Fibroblast of peridontal ligament (primary cell): ENCODE measurements at regions not wholly inside any gene's neighbourhood (a gene's known extent, or its start where the extent isn't known, plus 50 kb on each side); places are given as distances from the start of the nearest gene placed in this dataset.
A peak's percentile ranks its signal among the peaks of the same experiment; 100 is the strongest.
"Not testable (repeated sequence)": the region's sequence is repeated elsewhere in the genome, so short reads cannot be mapped to it uniquely, and the experiment has no call there.

ENCODE experiments used
- DNase-seq: peaks from one replicate; pipeline ENCODE4 v3.0.0-alpha.2; 2010; ENCODE audit errors: extremely low read depth

- DNase-seq: not testable (repeated sequence)
Measured at GRCh38 chr11:89615642-89616041, 94.5 kb upstream of the TRIM77 start.

DNA sequence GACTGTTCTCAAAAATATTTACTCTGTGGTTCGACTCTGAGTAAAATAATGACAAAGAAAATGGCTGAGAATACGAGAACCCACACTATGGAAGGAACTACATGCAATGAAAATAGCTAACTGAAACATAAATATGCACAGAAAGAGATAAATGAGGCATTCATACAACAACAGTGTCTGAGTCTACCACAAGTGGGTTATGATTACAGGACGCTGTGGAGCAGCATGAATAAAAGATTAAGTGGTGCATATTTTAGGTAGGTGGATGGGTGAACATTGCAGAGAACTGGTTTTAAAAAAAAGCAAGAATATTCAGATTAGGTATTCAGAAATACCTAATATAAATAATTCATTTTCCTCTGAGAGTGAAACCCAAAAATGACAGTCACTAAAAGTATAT, 93.9 kb upstream of the TRIM77 start:
- DNase-seq: not testable (repeated sequence)

GRCh38 chr11:89616999-89617602, 93.0 kb upstream of the TRIM77 start:
- DNase-seq: peak; percentile 18

DNA sequence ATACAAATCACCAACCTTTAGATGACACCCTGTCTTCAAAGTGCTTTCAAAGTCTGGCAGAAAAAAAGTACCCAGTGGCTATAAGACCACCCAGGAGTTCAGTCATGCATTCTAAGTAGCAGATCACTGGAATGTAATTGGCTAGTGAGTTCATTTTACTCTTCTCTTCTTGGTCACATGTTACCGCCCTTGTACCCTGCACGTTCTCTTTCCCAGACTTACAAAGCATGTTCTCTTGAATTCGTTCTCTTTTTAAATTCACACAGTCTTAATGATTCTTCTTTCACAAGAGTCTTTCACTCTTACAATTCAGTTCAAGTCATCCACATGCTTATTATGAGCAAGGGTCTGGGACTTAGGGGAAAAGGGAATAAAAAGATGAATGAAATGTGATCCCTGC, 89.4 kb upstream of the TRIM77 start:
- not testable (repeated sequence) for DNase-seq

GRCh38 chr11:89625171-89625570, 84.9 kb upstream of the TRIM77 start:
- DNase-seq: no peak

GRCh38 chr11:89626366-89626765, 83.7 kb upstream of the TRIM77 start:
- no peak for DNase-seq

DNA sequence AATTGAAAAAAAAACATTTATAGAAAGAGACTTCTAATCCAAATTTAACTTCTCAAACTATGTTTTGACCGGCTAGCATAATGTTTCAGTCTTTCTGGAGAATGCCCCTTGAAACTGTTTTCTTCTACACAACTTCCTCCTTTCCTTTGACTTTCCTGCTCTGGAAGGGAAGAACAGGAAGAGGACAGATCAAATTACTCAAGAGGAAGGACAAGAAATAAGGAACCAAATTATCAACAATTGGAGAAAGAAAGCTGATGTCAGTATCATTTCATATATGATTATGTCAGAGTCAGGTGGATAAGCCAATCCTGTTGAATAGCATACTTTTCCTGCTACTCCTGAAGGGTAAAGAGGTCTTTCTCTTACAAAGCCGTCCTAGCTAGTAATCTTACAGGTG, 83.2 kb upstream of the TRIM77 start:
- not testable (repeated sequence) for DNase-seq

DNA sequence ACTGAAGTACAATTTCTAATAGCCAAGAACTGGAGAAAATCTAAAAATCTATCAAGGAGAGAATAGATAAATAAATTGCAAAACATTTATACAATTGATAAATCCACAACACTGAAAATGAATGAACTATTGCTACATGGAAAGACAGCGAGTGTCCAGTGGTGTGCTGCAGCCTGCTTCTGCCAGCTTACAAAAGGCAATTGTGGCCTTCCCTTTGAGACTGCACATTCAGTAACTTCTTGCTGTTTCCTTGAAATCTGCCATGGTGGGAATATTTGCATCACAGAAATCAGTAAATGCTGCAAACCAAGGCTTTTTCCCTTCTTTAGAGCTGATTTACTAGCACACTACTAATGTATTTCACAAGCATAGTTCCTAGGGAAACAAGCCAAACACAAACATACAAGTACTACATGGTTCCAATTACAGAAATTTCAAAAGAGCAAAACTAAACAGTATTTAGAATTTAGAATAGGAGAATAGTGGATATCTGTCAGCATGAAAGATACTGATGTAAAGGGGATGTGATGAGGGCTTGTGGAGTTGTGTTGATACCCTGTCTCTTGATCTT, 76.9 kb upstream of the TRIM77 start:
- no peak for DNase-seq

DNA sequence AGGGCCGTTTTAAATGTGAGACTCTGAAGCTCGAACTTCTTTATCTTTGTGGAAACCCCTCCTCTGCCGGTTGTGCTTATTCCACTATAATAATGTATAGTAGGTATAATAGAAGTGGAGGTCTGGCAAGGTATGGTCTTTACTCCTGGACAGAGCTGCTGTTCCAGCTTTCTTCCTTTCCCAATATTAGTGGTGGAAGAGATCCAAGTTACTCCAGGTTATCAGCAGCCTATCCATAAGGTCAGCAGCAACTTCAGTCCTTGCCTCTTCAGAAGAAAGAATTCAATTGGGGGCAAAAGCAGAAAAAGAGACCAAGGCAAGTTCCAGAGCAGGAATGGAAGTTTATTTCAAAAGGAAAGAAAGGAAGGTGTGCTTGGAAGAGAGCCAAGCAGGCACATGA, 69.3 kb upstream of the TRIM77 start:
- not testable (repeated sequence) for DNase-seq

DNA sequence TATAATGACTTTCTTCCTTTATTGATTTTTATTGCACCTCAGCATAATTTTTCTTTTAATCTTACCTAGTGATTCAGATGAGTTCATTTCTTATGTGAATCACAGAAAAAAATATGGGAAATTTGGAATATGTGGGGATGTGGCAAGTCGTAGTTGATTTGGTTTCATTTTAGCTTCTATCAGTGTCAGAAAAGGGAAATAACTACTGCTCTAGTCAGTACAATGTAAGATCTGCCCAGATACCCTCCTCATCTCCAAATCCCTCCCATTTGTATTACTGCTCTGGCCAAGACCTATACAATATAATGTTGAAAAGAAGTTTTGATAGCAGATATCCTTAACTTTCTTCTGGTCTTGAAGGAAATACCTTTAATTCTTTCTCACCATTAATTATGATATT, 61.9 kb upstream of the TRIM77 start:
- DNase-seq: not testable (repeated sequence)

GRCh38 chr11:89648996-89649395, 61.1 kb upstream of the TRIM77 start:
- not testable (repeated sequence) for DNase-seq

DNA sequence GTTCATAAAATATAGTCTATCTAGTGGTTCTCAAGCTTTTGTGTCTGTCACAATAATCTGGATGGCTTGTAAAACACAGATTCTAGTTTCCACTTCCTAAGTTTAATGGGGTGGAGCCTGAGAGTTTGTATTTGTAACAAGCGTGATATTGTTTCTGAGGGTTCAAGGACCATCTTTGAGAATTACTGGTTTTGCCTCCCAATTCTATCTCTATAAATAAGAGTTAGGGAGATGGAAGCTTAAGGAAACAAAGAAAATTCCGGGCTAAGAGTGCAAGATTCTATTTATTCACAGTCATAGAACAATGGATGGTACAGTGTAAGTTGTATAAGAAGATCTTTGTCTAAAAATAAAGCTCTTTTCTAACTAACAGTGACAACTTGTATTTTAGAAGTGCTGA, 55.4 kb upstream of the TRIM77 start:
- not testable (repeated sequence) for DNase-seq

GRCh38 chr11:89658767-89659166, 51.3 kb upstream of the TRIM77 start:
- not testable (repeated sequence) for DNase-seq

DNA sequence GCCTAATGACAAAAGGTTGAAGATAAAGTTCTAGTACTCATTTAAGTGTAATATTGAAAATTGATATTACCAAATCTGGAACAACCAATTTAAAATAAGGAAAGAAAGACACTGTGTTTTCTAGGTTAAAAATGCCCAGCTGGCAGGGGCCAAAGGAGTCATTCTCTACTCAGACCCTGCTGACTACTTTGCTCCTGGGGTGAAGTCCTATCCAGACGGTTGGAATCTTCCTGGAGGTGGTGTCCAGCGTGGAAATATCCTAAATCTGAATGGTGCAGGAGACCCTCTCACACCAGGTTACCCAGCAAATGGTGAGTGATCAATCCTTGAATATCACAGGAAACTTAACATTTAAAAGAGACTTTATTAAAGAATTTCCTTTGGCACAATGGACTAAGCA, 50.7 kb upstream of the TRIM77 start:
- DNase-seq: not testable (repeated sequence)

DNA sequence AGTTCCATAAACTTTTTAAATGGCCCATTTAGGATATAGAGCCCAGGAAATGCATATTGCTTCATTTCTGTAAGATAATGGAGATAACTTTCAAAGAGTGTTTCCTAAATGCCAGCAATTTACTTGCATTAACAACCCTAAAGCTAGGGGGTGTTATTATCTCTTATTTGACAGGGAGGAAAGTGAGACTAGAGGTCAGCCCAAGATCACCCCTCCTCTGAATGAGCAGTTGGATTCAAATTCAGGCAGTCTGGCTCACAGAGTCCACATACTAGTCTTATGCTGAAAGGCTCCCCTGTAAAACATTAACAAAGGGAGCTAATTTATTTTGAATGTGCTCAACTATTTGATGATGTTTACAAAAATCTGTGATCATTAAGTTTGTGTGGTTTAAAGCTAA, 49.9 kb upstream of the TRIM77 start:
- DNase-seq: no peak
